ENCODE measurements at regions not wholly inside any gene's neighbourhood (a gene's known extent, or its start where the extent isn't known, plus 50 kb on each side); places are given as distances from the start of the nearest gene placed in this dataset.

- H3K79me2 ChIP-seq (ENCODE audit: control insufficient read depth in 1 of 2, insufficient read depth in 2 of 2, low read length in 2 of 2) = no peaks in the 10 kb centered on the region
- no peak overlapping the region for H3K56ac ChIP-seq (replicated peaks; ENCODE audit: insufficient read length, low read depth, low read length)
- H3K36me3 ChIP-seq (ENCODE audit: control insufficient read depth in 2 of 4, insufficient read depth in 4 of 4, low read length in 3 of 4) = peaks cover 0 to 2% (median 0%) of the 10 kb centered on the region in 4 experiments; a peak in 1 of 8 replicates
- DNase-seq (ENCODE audit: low read depth in 1 of 2, low spot score in 2 of 2) (no peak), FAIRE-seq (no peak)
- peak overlapping the region; percentile 64; the same call in 1 of the 2 replicates for H2BK20ac ChIP-seq (ENCODE audit: low read length)
- H3K23ac ChIP-seq (ENCODE audit: insufficient read length) = no peak overlapping the region
- no peak overlapping the region for H3K4ac ChIP-seq (replicated peaks; ENCODE audit: insufficient read length, low read depth, low read length)
- no peak overlapping the region for H3K4me3 ChIP-seq (ENCODE audit: extremely low read depth in 1 of 4, insufficient read depth in 2 of 4, low read depth in 3 of 4, low read length in 4 of 4)
- H2BK5ac ChIP-seq (ENCODE audit: low read depth, low read length) = peak overlapping the region; percentile 53; the same call in 1 of the 2 replicates
- H4K5ac ChIP-seq (ENCODE audit: insufficient read length, low read depth, low read length) = no peak overlapping the region
- no peaks in the 10 kb centered on the region for H4K20me1 ChIP-seq (replicated peaks in 1 of 2; ENCODE audit: control insufficient read depth in 1 of 2, insufficient read depth in 2 of 2, low read length in 2 of 2)
- H3K4me2 ChIP-seq (ENCODE audit: insufficient read depth in 1 of 2, low read depth in 2 of 2, low read length in 2 of 2) = no peak overlapping the region
- peaks cover 4 to 7% of the 10 kb centered on the region in 2 experiments; a peak in 1 of 4 replicates for H3K9me3 ChIP-seq (ENCODE audit: insufficient read depth in 2 of 2, low read depth in 1 of 2, low read length in 1 of 2)
- no peak overlapping the region for H3K9ac ChIP-seq (replicated peaks in 1 of 4; ENCODE audit: extremely low read depth in 1 of 4, low read depth in 3 of 4, low read length in 3 of 4)
- no peaks in the 10 kb centered on the region for H3K27me3 ChIP-seq (replicated peaks in 1 of 4; ENCODE audit: control insufficient read depth in 3 of 4, extremely low read depth in 1 of 4, insufficient read depth in 3 of 4, low read length in 3 of 4)
- peak overlapping the region; percentile 26; the same call in 1 of the 2 replicates for H3K18ac ChIP-seq (ENCODE audit: extremely low read depth, low read length)
- peak overlapping the region; percentile 52 for H2BK120ac ChIP-seq (replicated peaks; ENCODE audit: low read depth, low read length)
- H2BK15ac ChIP-seq (ENCODE audit: low read length) = no peak overlapping the region
- H3K14ac ChIP-seq (ENCODE audit: insufficient read length) = no peak overlapping the region
- no peak overlapping the region for H2AFZ ChIP-seq (ENCODE audit: low read length)
- ChIA-PET CTCF (ENCODE audit: partially characterized antibody) (interaction anchor here (0.6 to 2.8 kb wide), 6 partner anchors 11 to 517 kb away, joined by 3 to 21 read pairs (median 3); no protein-coding TSS in a partner anchor), POLR2A (ENCODE audit: partially characterized antibody) (interaction anchor here (1.5 to 1.6 kb wide), 2 partner anchors 11 to 19 kb away, joined by 3 to 4 read pairs; no protein-coding TSS in a partner anchor)
- H4K8ac ChIP-seq (ENCODE audit: extremely low read depth, insufficient read depth, low read length) = no peak overlapping the region
- peak overlapping the region; percentile 82; the same call in 1 of the 2 replicates for H2BK12ac ChIP-seq (ENCODE audit: low read depth, low read length)
- no peaks in the 10 kb centered on the region for H3K23me2 ChIP-seq (ENCODE audit: low read depth, low read length)
- no peak overlapping the region for H3K27ac ChIP-seq (ENCODE audit: low read depth, low read length)
- H3K79me1 ChIP-seq (ENCODE audit: low read depth, low read length) = no peaks in the 10 kb centered on the region
- H4K91ac ChIP-seq (replicated peaks; ENCODE audit: insufficient read length, low read length) = peak overlapping the region; percentile 0
- WGBS, 2 experiments (ENCODE audit: extremely low coverage in 1 of 2, insufficient coverage in 1 of 2, insufficient read length in 1 of 2, insufficient replicate concordance in 2 of 2, low coverage in 1 of 2, low lambda C conversion rate in 2 of 2, missing lambda C conversion rate in 1 of 2) = 91% methylated on average over 5 of the region's 5 CpGs; no CpG with 5 or more reads in 1 of the 2 experiments
- H2AK5ac ChIP-seq (ENCODE audit: low read depth, low read length) = peak overlapping the region; percentile 47; the same call in 1 of the 2 replicates
- peaks cover 0 to 4% (median 1%) of the 10 kb centered on the region in 4 experiments; a peak in 1 of 7 replicates for H3K4me1 ChIP-seq (replicated peaks in 1 of 4; ENCODE audit: control insufficient read depth in 3 of 4, insufficient read depth in 4 of 4, low read length in 3 of 4)
- TF ChIP-seq ASH2L (IDR thresholded peaks at IDR 0.05; ENCODE audit: low read length) = no peak
- no peak for TF ChIP-seq CREB1 (IDR thresholded peaks at IDR 0.05)
- TF ChIP-seq SUZ12 (IDR thresholded peaks at IDR 0.05; ENCODE audit: low read length) = no peak
- no peak for TF ChIP-seq SIN3A (conservative IDR thresholded peaks at IDR 0.05 in 1 of 2, IDR thresholded peaks at IDR 0.05 in 1 of 2; ENCODE audit: low read depth in 1 of 2, low read length in 2 of 2)
- no peak for TF ChIP-seq JUND (IDR thresholded peaks at IDR 0.05; ENCODE audit: low read length)
- TF ChIP-seq RXRA (IDR thresholded peaks at IDR 0.05; ENCODE audit: insufficient read depth, low read depth, low read length) = no peak
- TF ChIP-seq RFX5 (IDR thresholded peaks at IDR 0.05; ENCODE audit: borderline replicate concordance, low read depth, low read length) = no peak
- no peak for TF ChIP-seq RBBP5 (IDR thresholded peaks at IDR 0.05; ENCODE audit: borderline replicate concordance, low read depth, low read length)
- TF ChIP-seq JUN (IDR thresholded peaks at IDR 0.05; ENCODE audit: low read depth, low read length) = no peak
- TF ChIP-seq TAF1 (IDR thresholded peaks at IDR 0.05; ENCODE audit: low read depth, low read length) = no peak
- no peak for TF ChIP-seq KDM4A (IDR thresholded peaks at IDR 0.05; ENCODE audit: low read depth, low read length, severe bottlenecking)
- TF ChIP-seq HDAC6 (IDR thresholded peaks at IDR 0.05; ENCODE audit: low read depth, low read length) = no peak
- TF ChIP-seq CHD1 (IDR thresholded peaks at IDR 0.05; ENCODE audit: low read depth, low read length) = no peak
- TF ChIP-seq, protein P1, sequence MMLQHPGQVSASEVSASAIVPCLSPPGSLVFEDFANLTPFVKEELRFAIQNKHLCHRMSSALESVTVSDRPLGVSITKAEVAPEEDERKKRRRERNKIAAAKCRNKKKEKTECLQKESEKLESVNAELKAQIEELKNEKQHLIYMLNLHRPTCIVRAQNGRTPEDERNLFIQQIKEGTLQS (IDR thresholded peaks at IDR 0.05; ENCODE audit: insufficient read depth, low read depth, low read length) = no peak
Observed at GRCh38 chr3:76063811-76064210, 278.5 kb upstream of the ZNF717 start.

Data from H1 (cell line).